ENCODE measurements at regions not wholly inside any gene's neighbourhood (a gene's known extent, or its start where the extent isn't known, plus 50 kb on each side); places are given as distances from the start of the nearest gene placed in this dataset.

- no peaks in the 10 kb centered on the region for H3K36me3 ChIP-seq
- H3K27ac ChIP-seq: no peak overlapping the region
- no peaks in the 10 kb centered on the region for H3K9me3 ChIP-seq
- H3K4me1 ChIP-seq: no peaks in the 10 kb centered on the region
- DNase-seq: no peak
- intact Hi-C loops (cut with DNase I): no loop called here
- 42 to 46% methylated on average over 1 of the region's 1 CpG for WGBS, 2 donors
- no peak for TF ChIP-seq CTCF (IDR thresholded peaks at IDR 0.05)
- ATAC-seq: no peak
- H3K27me3 ChIP-seq: no peaks in the 10 kb centered on the region
- FAIRE-seq: no peak
- H3K4me3 ChIP-seq: no peak overlapping the region
Measured at GRCh38 chr1:103199001-103199400, 90.7 kb upstream of the COL11A1 start.

- no peak for ATAC-seq
- Histone ChIP-seq H3K4me3 (no peak overlapping the region), H3K9me3 (no peaks in the 10 kb centered on the region), H3K36me3 (no peaks in the 10 kb centered on the region), H3K27me3 (no peaks in the 10 kb centered on the region), H3K27ac (no peak overlapping the region), H3K4me1 (no peaks in the 10 kb centered on the region)
- no peak for FAIRE-seq
- intact Hi-C loops (cut with DNase I): no loop called here
- DNase-seq: no peak
- WGBS, 2 donors: 66 to 74% methylated on average over 2 of the region's 2 CpGs
- no peak for TF ChIP-seq CTCF (IDR thresholded peaks at IDR 0.05)
Measured at GRCh38 chr1:103198076-103198475, 89.8 kb upstream of the COL11A1 start.

- intact Hi-C loops (cut with DNase I): no loop called here
- H3K4me1 ChIP-seq: no peaks in the 10 kb centered on the region
- 75 to 92% methylated on average over 2 of the region's 2 CpGs for WGBS, 2 donors
- no peaks in the 10 kb centered on the region for H3K36me3 ChIP-seq
- no peaks in the 10 kb centered on the region for H3K9me3 ChIP-seq
- H3K4me3 ChIP-seq: no peak overlapping the region
- no peak for TF ChIP-seq CTCF (IDR thresholded peaks at IDR 0.05)
- no peaks in the 10 kb centered on the region for H3K27me3 ChIP-seq
- no peak for DNase-seq
- no peak for ATAC-seq
- no peak for FAIRE-seq
- no peak overlapping the region for H3K27ac ChIP-seq
Measured at GRCh38 chr1:103197216-103197615, 88.9 kb upstream of the COL11A1 start.

GRCh38 chr1:103194984-103195383 lies 86.7 kb upstream of the COL11A1 start:
- Histone ChIP-seq H3K9me3 (no peaks in the 10 kb centered on the region), H3K27ac (no peak overlapping the region), H3K27me3 (no peaks in the 10 kb centered on the region), H3K36me3 (no peaks in the 10 kb centered on the region), H3K4me3 (no peak overlapping the region), H3K4me1 (no peaks in the 10 kb centered on the region)
- FAIRE-seq: no peak
- DNase-seq: no peak
- 37 to 44% methylated on average over 4 of the region's 4 CpGs for WGBS, 2 donors
- no peak for ATAC-seq
- no peak for TF ChIP-seq CTCF (IDR thresholded peaks at IDR 0.05)
- intact Hi-C loops (cut with DNase I): no loop called here

GRCh38 chr1:103194060-103194459 lies 85.7 kb upstream of the COL11A1 start:
- no peak for TF ChIP-seq CTCF (IDR thresholded peaks at IDR 0.05)
- no peaks in the 10 kb centered on the region for H3K27me3 ChIP-seq
- no peak for DNase-seq
- H3K9me3 ChIP-seq: no peaks in the 10 kb centered on the region
- no peak overlapping the region for H3K4me3 ChIP-seq
- no peak for ATAC-seq
- intact Hi-C loops (cut with DNase I): no loop called here
- H3K27ac ChIP-seq: no peak overlapping the region
- FAIRE-seq: no peak
- H3K4me1 ChIP-seq: no peaks in the 10 kb centered on the region
- H3K36me3 ChIP-seq: no peaks in the 10 kb centered on the region

Measured in pancreas (tissue), 10 donors.